GM10248 (cell line): ENCODE measurements at regions not wholly inside any gene's neighbourhood (a gene's known extent, or its start where the extent isn't known, plus 50 kb on each side); places are given as distances from the start of the nearest gene placed in this dataset.

Experiments used
- CTCF ChIA-PET: fragments of 300-600 bp; sonication (Branson Sonifier 250); formaldehyde crosslinking; extraction: SDS; loops from one replicate; lab custom pipeline; 2021; ENCODE audit warnings: antibody characterized with exemption; lab: Yijun Ruan, JAX
- POLR2A ChIA-PET: fragments of 350-650 bp; sonication (Branson Sonifier 250); formaldehyde crosslinking; extraction: SDS; loops from one replicate; lab custom pipeline; 2020; ENCODE audit warnings: antibody characterized with exemption; lab: Yijun Ruan, JAX
- DNase-seq: peaks from one replicate; pipeline ENCODE4 v3.0.0; 2012; ENCODE audit errors: extremely low spot score
- CTCF ChIP-seq: IDR thresholded peaks from 2 replicates; pipeline ENCODE4 v1.5.1; 2012; ENCODE audit warnings: mild to moderate bottlenecking, low read depth; ENCODE audit errors: extremely low read depth, missing control alignments, control extremely low read depth

GRCh38 chrX:78534221-78534620 is 124.9 kb downstream of the RTL3 start:
- ChIA-PET CTCF (no interaction called here), POLR2A (no interaction called here)
- no peak for DNase-seq
- TF ChIP-seq CTCF: no peak

GRCh38 chrX:78532363-78532762 is 126.8 kb downstream of the RTL3 start:
- POLR2A ChIA-PET: no interaction called here
- no peak for TF ChIP-seq CTCF
- no peak for DNase-seq
- CTCF ChIA-PET: no interaction called here

GRCh38 chrX:78527818-78528217 is 131.3 kb downstream of the RTL3 start:
- TF ChIP-seq CTCF: no peak
- DNase-seq: no peak
- CTCF ChIA-PET: interaction anchor here (1.3 kb wide), 1 partner anchor 9 kb away, joined by 3 read pairs; no protein-coding TSS in a partner anchor
- POLR2A ChIA-PET: no interaction called here

- TF ChIP-seq CTCF: no peak
- ChIA-PET CTCF (interaction anchor here (1.3 kb wide), 1 partner anchor 10 kb away, joined by 3 read pairs; no protein-coding TSS in a partner anchor), POLR2A (no interaction called here)
- DNase-seq: no peak
Observed at GRCh38 chrX:78527263-78527662, 131.9 kb downstream of the RTL3 start.

GRCh38 chrX:78522601-78523000 is 136.5 kb downstream of the RTL3 start:
- no peak for DNase-seq
- no peak for TF ChIP-seq CTCF
- CTCF ChIA-PET: no interaction called here

GRCh38 chrX:78517124-78517523 is 142.0 kb downstream of the RTL3 start:
- ChIA-PET CTCF (no interaction called here), POLR2A (no interaction called here)
- peak; percentile 14 for DNase-seq
- no peak for TF ChIP-seq CTCF

More at GRCh38 chrX:78522601-78523000, 136.5 kb downstream of the RTL3 start:
- POLR2A ChIA-PET: no interaction called here

GRCh38 chrX:78514852-78515251 is 144.3 kb downstream of the RTL3 start:
- ChIA-PET POLR2A (no interaction called here), CTCF (no interaction called here)
- TF ChIP-seq CTCF: peak; percentile 26
- no peak for DNase-seq
